Esophagus muscularis mucosa (tissue), 3 donors: ENCODE measurements at regions not wholly inside any gene's neighbourhood (a gene's known extent, or its start where the extent isn't known, plus 50 kb on each side); places are given as distances from the start of the nearest gene placed in this dataset.

ENCODE experiments used
- CTCF ChIP-seq, 3 experiments: fragments of 200-600 bp in 2 of 3; fragments of 450-650 bp in 1 of 3; sonication (generic) in 2 of 3; IDR thresholded peaks; one replicate each; pipeline ENCODE4 v1.5.1; 2017 to 2019; ENCODE audit warnings: antibody characterized with exemption in 3 of 3, mild to moderate bottlenecking in 2 of 3, moderate library complexity in 1 of 3
- POLR2A ChIP-seq: fragments of 450-650 bp; IDR thresholded peaks from one replicate; pipeline ENCODE4 v1.6.1; 2017; ENCODE audit warnings: antibody characterized with exemption, moderate library complexity, mild to moderate bottlenecking, low read depth
- POLR2AphosphoS5 ChIP-seq, 2 donors: sonication (generic); formaldehyde crosslinking; IDR thresholded peaks; one replicate each; pipeline ENCODE4 v1.6.1; 2017; ENCODE audit warnings: antibody characterized with exemption in 2 of 2

- TF ChIP-seq CTCF (IDR thresholded peaks at IDR 0.05) (no peak), POLR2AphosphoS5 (IDR thresholded peaks at IDR 0.05) (no peak), POLR2A (no peak)
Measured at GRCh38 chr13:44124352-44124751, 244.6 kb downstream of the LACC1 start.
